SH-SY5Y (cell line): ENCODE measurements at regions not wholly inside any gene's neighbourhood (a gene's known extent, or its start where the extent isn't known, plus 50 kb on each side); places are given as distances from the start of the nearest gene placed in this dataset.

Experiments used
- GATA2 ChIP-seq: IDR thresholded peaks from 2 replicates; pipeline ENCODE4 v1.6.1; 2011; ENCODE audit warnings: mild to moderate bottlenecking, low read depth, low read length
- GATA3 ChIP-seq: IDR thresholded peaks from 2 replicates; pipeline ENCODE4 v1.6.1; 2011; ENCODE audit warnings: low read depth, mild to moderate bottlenecking, low read length, moderate library complexity

DNA sequence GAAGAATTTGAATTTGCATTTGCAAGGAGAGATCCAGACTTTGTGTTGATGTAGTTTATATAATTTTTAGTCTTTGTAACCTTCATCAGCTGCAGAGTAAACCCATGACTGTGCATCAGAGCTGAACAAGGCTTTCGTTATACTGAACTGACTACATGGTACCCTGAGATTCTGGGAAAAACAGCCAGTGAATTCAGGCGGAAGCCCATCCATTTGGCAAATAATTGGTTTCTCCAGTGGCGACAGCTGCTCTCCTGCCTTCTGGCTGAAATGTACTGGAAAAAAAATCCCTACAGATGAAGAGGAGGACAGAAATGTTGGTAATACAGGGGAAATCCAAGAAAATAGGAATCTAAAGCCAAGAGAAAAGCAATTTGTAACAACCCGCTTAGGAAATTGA lies 657.5 kb upstream of the CDH7 start:
- TF ChIP-seq GATA2 (no peak), GATA3 (no peak)
